Panc1 (cell line): ENCODE measurements at regions not wholly inside any gene's neighbourhood (a gene's known extent, or its start where the extent isn't known, plus 50 kb on each side); places are given as distances from the start of the nearest gene placed in this dataset.

ENCODE experiments used
- ATAC-seq: fragments of 200-7000 bp; cut with Tn5 transposase; 2 replicates; pipeline ENCODE4 v1.9.1; 2020; ENCODE audit warnings: mild to moderate bottlenecking, moderate library complexity
- BruUV-seq: library from RNA; stranded (reverse); fragments of 400-500 nt; replicated peaks from 2 replicates; lab custom pipeline; 2021; lab: Mats Ljungman, UMichigan
- CTCF ChIA-PET: fragments of 300-600 bp; sonication (Branson Sonifier 250); formaldehyde crosslinking; loops from one replicate; lab custom pipeline; 2022; ENCODE audit warnings: antibody characterized with exemption; lab: Charles Lee
- POLR2A ChIA-PET: fragments of 300-600 bp; sonication (Branson Sonifier 250); formaldehyde crosslinking; loops from one replicate; lab custom pipeline; 2022; ENCODE audit warnings: antibody characterized with exemption; lab: Charles Lee
- DNase-seq: peaks from one replicate; pipeline ENCODE4 v3.0.0-alpha.2; 2010; ENCODE audit warnings: low read depth, low spot score
- H3K27ac ChIP-seq: 2 replicates; pipeline ENCODE4 v1.5.1; 2011; ENCODE audit warnings: mild to moderate bottlenecking, low read length, inconsistent platforms
- H3K27me3 ChIP-seq: fragments of 200-500 bp; sonication (Bioruptor generic); 2 replicates; pipeline ENCODE4 v1.6.0; 2014; ENCODE audit warnings: low read length, inconsistent platforms; ENCODE audit not compliant: control insufficient read depth, insufficient read depth
- H3K36me3 ChIP-seq: fragments of 200-500 bp; sonication (Bioruptor generic); 2 replicates; pipeline ENCODE4 v1.5.1; 2014; ENCODE audit warnings: inconsistent platforms, mild to moderate bottlenecking, low read length, moderate library complexity; ENCODE audit not compliant: control insufficient read depth, insufficient read depth
- H3K4me1 ChIP-seq: 2 replicates; pipeline ENCODE4 v1.5.1; 2011; ENCODE audit warnings: inconsistent platforms, mild to moderate bottlenecking, low read length, moderate library complexity; ENCODE audit not compliant: control insufficient read depth, insufficient read depth
- H3K4me3 ChIP-seq, 2 experiments: 2 replicates each; pipeline ENCODE4 v1.5.1; 2011 to 2012; ENCODE audit warnings: low read depth in 2 of 2, low read length in 2 of 2, mild to moderate bottlenecking in 2 of 2, inconsistent platforms in 1 of 2, moderate library complexity in 1 of 2
- H3K9me3 ChIP-seq: fragments of 200-500 bp; sonication (Bioruptor generic); 2 replicates; pipeline ENCODE4 v1.5.1; 2014; ENCODE audit warnings: low read depth, mild to moderate bottlenecking, inconsistent platforms, low read length, moderate library complexity; ENCODE audit not compliant: control insufficient read depth, insufficient read depth
- CTCF ChIP-seq: fragments of 450-650 bp; IDR thresholded peaks from 2 replicates; pipeline ENCODE4 v1.5.1; 2017; ENCODE audit warnings: mild to moderate bottlenecking
- POLR2AphosphoS5 ChIP-seq: IDR thresholded peaks from 2 replicates; pipeline ENCODE4 v1.6.1; 2012; ENCODE audit warnings: mild to moderate bottlenecking, low read depth, low read length, moderate library complexity
- REST ChIP-seq, 2 experiments: IDR thresholded peaks; 2 replicates each; pipeline ENCODE4 v1.6.1; 2011 to 2012; ENCODE audit warnings: low read depth in 2 of 2, control low read depth in 1 of 2, low read length in 1 of 2, mild to moderate bottlenecking in 1 of 2, moderate library complexity in 1 of 2; ENCODE audit not compliant: insufficient read depth in 1 of 2
- SIN3A ChIP-seq: IDR thresholded peaks from 2 replicates; pipeline ENCODE4 v1.6.1; 2012; ENCODE audit warnings: low read depth, mild to moderate bottlenecking, low read length, moderate library complexity, borderline replicate concordance; ENCODE audit not compliant: insufficient read depth
- TCF7L2 ChIP-seq: IDR thresholded peaks from 2 replicates; pipeline ENCODE4 v1.6.1; 2011; ENCODE audit warnings: mild to moderate bottlenecking, low read depth, low read length, inconsistent platforms
- in situ Hi-C: cut with HindIII; loops from 2 replicates; pipeline ENCODE4 v1.10.0; 2016; ENCODE audit warnings: low sequenced_read_pairs, low pct_unique_long_range_greater_than_20kb
- intact Hi-C: fragments of 100-400 bp; cut with micrococcal nuclease; formaldehyde crosslinking; loops from one replicate; pipeline ENCODE4 v1.10.0; 2022; ENCODE audit not compliant: unreplicated experiment

GRCh38 chr15:97840501-97840900, 120.0 kb upstream of the ARRDC4 start:
- in situ Hi-C loops (no loop called here), intact Hi-C loops (no loop called here)
- DNase-seq = no peak
- ChIA-PET CTCF (no interaction called here), POLR2A (no interaction called here)
- Histone ChIP-seq H3K4me1 (no peaks in the 10 kb centered on the region), H3K27ac (no peak overlapping the region), H3K27me3 (no peaks in the 10 kb centered on the region), H3K4me3 (no peak overlapping the region), H3K9me3 (no peaks in the 10 kb centered on the region), H3K36me3 (no peaks in the 10 kb centered on the region)
- ATAC-seq = no peak
- TF ChIP-seq TCF7L2 (no peak), REST (IDR thresholded peaks at IDR 0.05; ENCODE audit: insufficient read depth in 1 of 2, low read depth in 2 of 2, low read length in 1 of 2) (no peak), CTCF (no peak), SIN3A (no peak), POLR2AphosphoS5 (no peak)
- BruUV-seq = no TSS peak

GRCh38 chr15:97841558-97841957, 118.9 kb upstream of the ARRDC4 start:
- H3K4me1 ChIP-seq = no peaks in the 10 kb centered on the region
- CTCF ChIA-PET = no interaction called here
- no peaks in the 10 kb centered on the region for H3K9me3 ChIP-seq
- no peaks in the 10 kb centered on the region for H3K27me3 ChIP-seq
- ATAC-seq (no peak), DNase-seq (no peak)
- POLR2A ChIA-PET = no interaction called here
- in situ Hi-C loops (no loop called here), intact Hi-C loops (no loop called here)
- no TSS peak for BruUV-seq
- no peak overlapping the region for H3K4me3 ChIP-seq
- H3K27ac ChIP-seq = no peak overlapping the region
- no peaks in the 10 kb centered on the region for H3K36me3 ChIP-seq
- TF ChIP-seq SIN3A (no peak), REST (IDR thresholded peaks at IDR 0.05; ENCODE audit: insufficient read depth in 1 of 2, low read depth in 2 of 2, low read length in 1 of 2) (no peak), CTCF (no peak), TCF7L2 (no peak), POLR2AphosphoS5 (no peak)
